IMR-90 (cell line): ENCODE measurements at regions not wholly inside any gene's neighbourhood (a gene's known extent, or its start where the extent isn't known, plus 50 kb on each side); places are given as distances from the start of the nearest gene placed in this dataset.

Source experiments
- RAD21 ChIP-seq: IDR thresholded peaks from 2 replicates; pipeline ENCODE4 v1.6.1; 2012; ENCODE audit warnings: low read length, improper control_type of control experiment
- TF ChIP-seq, protein P1 (sequence below): fragments of 150-350 bp; IDR thresholded peaks from 2 replicates; pipeline ENCODE4 v1.6.1; 2017; ENCODE audit warnings: mild to moderate bottlenecking, antibody characterized with exemption, low read length, low read depth
- TF ChIP-seq, protein P2 (sequence below): conservative IDR thresholded peaks from 2 replicates; pipeline ENCODE4 v1.5.1; 2012; ENCODE audit warnings: mild to moderate bottlenecking, low read depth, low read length, improper control_type of control experiment

- no peak for TF ChIP-seq RAD21
- TF ChIP-seq, protein P1, sequence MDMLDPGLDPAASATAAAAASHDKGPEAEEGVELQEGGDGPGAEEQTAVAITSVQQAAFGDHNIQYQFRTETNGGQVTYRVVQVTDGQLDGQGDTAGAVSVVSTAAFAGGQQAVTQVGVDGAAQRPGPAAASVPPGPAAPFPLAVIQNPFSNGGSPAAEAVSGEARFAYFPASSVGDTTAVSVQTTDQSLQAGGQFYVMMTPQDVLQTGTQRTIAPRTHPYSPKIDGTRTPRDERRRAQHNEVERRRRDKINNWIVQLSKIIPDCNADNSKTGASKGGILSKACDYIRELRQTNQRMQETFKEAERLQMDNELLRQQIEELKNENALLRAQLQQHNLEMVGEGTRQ, result no peak
- TF ChIP-seq, protein P2, sequence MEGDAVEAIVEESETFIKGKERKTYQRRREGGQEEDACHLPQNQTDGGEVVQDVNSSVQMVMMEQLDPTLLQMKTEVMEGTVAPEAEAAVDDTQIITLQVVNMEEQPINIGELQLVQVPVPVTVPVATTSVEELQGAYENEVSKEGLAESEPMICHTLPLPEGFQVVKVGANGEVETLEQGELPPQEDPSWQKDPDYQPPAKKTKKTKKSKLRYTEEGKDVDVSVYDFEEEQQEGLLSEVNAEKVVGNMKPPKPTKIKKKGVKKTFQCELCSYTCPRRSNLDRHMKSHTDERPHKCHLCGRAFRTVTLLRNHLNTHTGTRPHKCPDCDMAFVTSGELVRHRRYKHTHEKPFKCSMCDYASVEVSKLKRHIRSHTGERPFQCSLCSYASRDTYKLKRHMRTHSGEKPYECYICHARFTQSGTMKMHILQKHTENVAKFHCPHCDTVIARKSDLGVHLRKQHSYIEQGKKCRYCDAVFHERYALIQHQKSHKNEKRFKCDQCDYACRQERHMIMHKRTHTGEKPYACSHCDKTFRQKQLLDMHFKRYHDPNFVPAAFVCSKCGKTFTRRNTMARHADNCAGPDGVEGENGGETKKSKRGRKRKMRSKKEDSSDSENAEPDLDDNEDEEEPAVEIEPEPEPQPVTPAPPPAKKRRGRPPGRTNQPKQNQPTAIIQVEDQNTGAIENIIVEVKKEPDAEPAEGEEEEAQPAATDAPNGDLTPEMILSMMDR, result no peak
Observed at GRCh38 chr16:17529982-17530760, 59.4 kb upstream of the XYLT1 start.
